Lower lobe of right lung (tissue), 2 donors: ENCODE measurements at regions not wholly inside any gene's neighbourhood (a gene's known extent, or its start where the extent isn't known, plus 50 kb on each side); places are given as distances from the start of the nearest gene placed in this dataset.

ENCODE experiments used
- ATAC-seq, 2 donors: fragments of 200-7000 bp; cut with Tn5 transposase; one replicate each; pipeline ENCODE4 v1.9.1; 2020 to 2022; ENCODE audit warnings: mild to moderate bottlenecking in 2 of 2, moderate library complexity in 2 of 2
- DNase-seq: peaks from one replicate; pipeline ENCODE4 v3.0.0-alpha.2; 2020
- H3K27ac ChIP-seq: fragments of 200-600 bp; one replicate; pipeline ENCODE4 v1.8.0; 2022
- H3K27me3 ChIP-seq: fragments of 200-600 bp; one replicate; pipeline ENCODE4 v1.8.0; 2022; ENCODE audit warnings: low read depth
- H3K36me3 ChIP-seq: fragments of 200-600 bp; one replicate; pipeline ENCODE4 v1.8.0; 2022; ENCODE audit warnings: mild to moderate bottlenecking
- H3K4me1 ChIP-seq: fragments of 200-600 bp; one replicate; pipeline ENCODE4 v1.8.0; 2022
- H3K4me3 ChIP-seq: fragments of 200-600 bp; one replicate; pipeline ENCODE4 v1.8.0; 2022; ENCODE audit warnings: mild to moderate bottlenecking
- H3K9me3 ChIP-seq: fragments of 200-600 bp; one replicate; pipeline ENCODE4 v1.8.0; 2022
- CTCF ChIP-seq: fragments of 200-600 bp; IDR thresholded peaks from one replicate; pipeline ENCODE4 v1.8.0; 2022; ENCODE audit warnings: antibody characterized with exemption, mild to moderate bottlenecking
- intact Hi-C: fragments of 100-400 bp; cut with DNase I; formaldehyde crosslinking; loops from one replicate; pipeline ENCODE4 v1.11.0; 2022
- donor health status: DM: no; HTN: yes; CAD: no; lungs with severe emphysema.

DNA sequence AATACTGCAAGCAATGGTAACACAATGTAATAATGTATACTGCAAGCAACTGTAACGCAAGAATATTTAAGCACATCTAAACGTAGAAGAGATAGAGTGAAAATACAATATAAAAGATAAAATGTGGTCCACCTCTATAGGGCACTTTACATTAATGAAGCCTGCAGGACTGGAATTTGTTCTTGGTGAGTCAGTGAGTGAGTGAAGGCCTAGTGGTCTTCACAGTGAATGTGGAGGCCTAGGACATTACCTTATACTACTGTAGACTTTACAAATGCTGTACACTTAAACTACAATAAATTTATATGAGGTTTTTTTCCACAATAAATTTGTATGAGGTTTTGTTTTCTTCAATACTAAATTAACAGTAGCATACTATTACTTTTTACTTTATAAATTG lies 287.4 kb upstream of the SNX7 start:
- intact Hi-C loops = no loop called here
- TF ChIP-seq CTCF = no peak
- Histone ChIP-seq H3K4me1 (no peaks in the 10 kb centered on the region), H3K36me3 (no peaks in the 10 kb centered on the region), H3K27me3 (no peaks in the 10 kb centered on the region), H3K27ac (no peak overlapping the region), H3K9me3 (no peaks in the 10 kb centered on the region), H3K4me3 (no peak overlapping the region)
- DNase-seq = no peak
- no peak for ATAC-seq

DNA sequence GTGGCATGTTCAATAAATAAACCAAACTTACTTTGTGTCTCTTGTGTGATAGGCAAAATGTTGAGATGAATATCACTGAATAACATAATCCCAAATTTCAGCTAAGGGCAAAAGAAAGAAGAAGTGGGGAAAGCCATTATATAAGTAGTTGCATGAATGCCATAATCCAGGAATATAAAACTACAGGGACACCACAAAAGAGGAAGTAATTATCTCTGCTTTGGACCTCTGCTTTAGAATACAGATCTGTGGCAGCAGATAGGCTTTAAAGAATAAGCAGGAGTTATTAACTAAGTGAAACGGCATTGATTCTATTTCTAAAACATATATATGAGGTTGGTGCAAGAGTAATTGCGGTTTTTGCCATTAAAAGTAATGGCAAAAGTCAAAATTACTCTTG lies 288.5 kb upstream of the SNX7 start:
- no peaks in the 10 kb centered on the region for H3K36me3 ChIP-seq
- H3K9me3 ChIP-seq = no peaks in the 10 kb centered on the region
- DNase-seq = no peak
- no peak for ATAC-seq
- H3K27me3 ChIP-seq = no peaks in the 10 kb centered on the region
- intact Hi-C loops = no loop called here
- no peak overlapping the region for H3K27ac ChIP-seq
- TF ChIP-seq CTCF = no peak
- no peaks in the 10 kb centered on the region for H3K4me1 ChIP-seq
- H3K4me3 ChIP-seq = no peak overlapping the region

GRCh38 chr1:98371764-98372163 lies 289.8 kb upstream of the SNX7 start:
- H3K9me3 ChIP-seq = no peaks in the 10 kb centered on the region
- ATAC-seq = no peak
- no peak overlapping the region for H3K4me3 ChIP-seq
- no peaks in the 10 kb centered on the region for H3K4me1 ChIP-seq
- H3K27me3 ChIP-seq = no peaks in the 10 kb centered on the region
- no peak for TF ChIP-seq CTCF
- no peak for DNase-seq
- no peaks in the 10 kb centered on the region for H3K36me3 ChIP-seq
- no peak overlapping the region for H3K27ac ChIP-seq
- intact Hi-C loops = no loop called here

- H3K27ac ChIP-seq = no peak overlapping the region
- no peaks in the 10 kb centered on the region for H3K27me3 ChIP-seq
- H3K36me3 ChIP-seq = no peaks in the 10 kb centered on the region
- DNase-seq (no peak), ATAC-seq (no peak)
- no peak for TF ChIP-seq CTCF
- H3K4me1 ChIP-seq = no peaks in the 10 kb centered on the region
- no peak overlapping the region for H3K4me3 ChIP-seq
- H3K9me3 ChIP-seq = no peaks in the 10 kb centered on the region
- intact Hi-C loops = no loop called here
These were observed 292.1 kb upstream of the SNX7 start for GRCh38 chr1:98369463-98369862.

DNA sequence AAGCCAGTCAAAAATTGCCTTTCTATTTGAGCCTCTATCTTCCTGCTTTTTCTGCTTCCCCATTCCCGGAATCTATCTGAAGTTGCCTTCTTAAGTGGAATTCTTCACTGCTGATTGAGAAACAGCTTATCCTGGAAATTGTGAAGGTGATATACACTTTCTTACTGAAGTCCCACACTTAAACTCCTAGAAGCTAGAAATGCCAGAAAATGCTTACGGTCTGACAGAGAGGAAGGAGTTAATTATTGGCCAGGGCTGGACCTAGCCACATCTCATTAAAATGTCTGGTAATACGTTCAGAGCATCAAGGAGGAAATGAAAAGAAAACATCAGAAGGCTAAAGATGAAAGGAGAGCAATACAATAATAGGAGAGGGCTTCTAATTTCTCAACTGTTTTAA lies 292.5 kb upstream of the SNX7 start:
- TF ChIP-seq CTCF = no peak
- ATAC-seq (peak in 1 of 2 donors; percentile 71), DNase-seq (no peak)
- Histone ChIP-seq H3K9me3 (no peaks in the 10 kb centered on the region), H3K27ac (no peak overlapping the region), H3K27me3 (no peaks in the 10 kb centered on the region), H3K36me3 (no peaks in the 10 kb centered on the region), H3K4me1 (no peaks in the 10 kb centered on the region), H3K4me3 (no peak overlapping the region)
- intact Hi-C loops = no loop called here

- Histone ChIP-seq H3K27me3 (no peaks in the 10 kb centered on the region), H3K27ac (no peak overlapping the region), H3K4me3 (no peak overlapping the region), H3K9me3 (no peaks in the 10 kb centered on the region), H3K4me1 (no peaks in the 10 kb centered on the region), H3K36me3 (no peaks in the 10 kb centered on the region)
- ATAC-seq (peak; percentile 18 to 32), DNase-seq (no peak)
- TF ChIP-seq CTCF = no peak
- intact Hi-C loops = no loop called here
These were observed 294.1 kb upstream of the SNX7 start for GRCh38 chr1:98367426-98367825.
